ENCODE measurements at regions not wholly inside any gene's neighbourhood (a gene's known extent, or its start where the extent isn't known, plus 50 kb on each side); places are given as distances from the start of the nearest gene placed in this dataset.

DNA sequence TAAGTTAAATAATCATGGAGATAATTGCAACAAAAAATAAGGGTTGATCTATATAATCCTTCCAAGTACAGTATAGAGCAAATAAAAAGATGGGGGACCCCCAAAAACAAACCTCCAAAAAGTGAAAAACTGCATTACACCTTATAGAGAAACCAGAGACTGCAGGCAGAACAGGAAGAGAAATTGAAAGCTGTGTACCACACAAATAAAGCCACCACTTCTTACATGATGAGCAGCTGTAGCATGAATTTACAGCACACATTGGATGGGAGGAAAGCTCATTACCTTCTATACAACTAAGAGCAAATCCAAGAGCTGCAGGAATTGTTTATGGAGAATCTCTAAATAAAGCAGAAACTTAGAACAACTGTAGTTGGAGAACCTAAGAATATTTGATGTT is 152.4 kb upstream of the PDE5A start:
- TF ChIP-seq, protein P1, sequence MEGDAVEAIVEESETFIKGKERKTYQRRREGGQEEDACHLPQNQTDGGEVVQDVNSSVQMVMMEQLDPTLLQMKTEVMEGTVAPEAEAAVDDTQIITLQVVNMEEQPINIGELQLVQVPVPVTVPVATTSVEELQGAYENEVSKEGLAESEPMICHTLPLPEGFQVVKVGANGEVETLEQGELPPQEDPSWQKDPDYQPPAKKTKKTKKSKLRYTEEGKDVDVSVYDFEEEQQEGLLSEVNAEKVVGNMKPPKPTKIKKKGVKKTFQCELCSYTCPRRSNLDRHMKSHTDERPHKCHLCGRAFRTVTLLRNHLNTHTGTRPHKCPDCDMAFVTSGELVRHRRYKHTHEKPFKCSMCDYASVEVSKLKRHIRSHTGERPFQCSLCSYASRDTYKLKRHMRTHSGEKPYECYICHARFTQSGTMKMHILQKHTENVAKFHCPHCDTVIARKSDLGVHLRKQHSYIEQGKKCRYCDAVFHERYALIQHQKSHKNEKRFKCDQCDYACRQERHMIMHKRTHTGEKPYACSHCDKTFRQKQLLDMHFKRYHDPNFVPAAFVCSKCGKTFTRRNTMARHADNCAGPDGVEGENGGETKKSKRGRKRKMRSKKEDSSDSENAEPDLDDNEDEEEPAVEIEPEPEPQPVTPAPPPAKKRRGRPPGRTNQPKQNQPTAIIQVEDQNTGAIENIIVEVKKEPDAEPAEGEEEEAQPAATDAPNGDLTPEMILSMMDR (IDR thresholded peaks at IDR 0.05) = no peak
- TF ChIP-seq POLR2A (IDR thresholded peaks at IDR 0.05) (no peak), POLR2AphosphoS5 (IDR thresholded peaks at IDR 0.05; ENCODE audit: insufficient read depth in 1 of 2, low read depth in 1 of 2) (no peak)

Data from vagina (tissue), 2 donors.